OCI-LY7 (cell line): ENCODE measurements at regions not wholly inside any gene's neighbourhood (a gene's known extent, or its start where the extent isn't known, plus 50 kb on each side); places are given as distances from the start of the nearest gene placed in this dataset.

Source experiments
- CTCF ChIP-seq: fragments of 200-600 bp; sonication (generic); conservative IDR thresholded peaks from 2 replicates; pipeline ENCODE4 v1.5.1; 2014; ENCODE audit warnings: mild to moderate bottlenecking, antibody characterized with exemption, low read length, moderate library complexity, mixed read lengths
- EZH2phosphoT487 ChIP-seq: fragments of 200-600 bp; sonication (generic); IDR thresholded peaks from 2 replicates; pipeline ENCODE4 v1.6.1; 2018; ENCODE audit warnings: low read depth, borderline replicate concordance, mild to moderate bottlenecking, mixed run types, antibody characterized with exemption, low read length, moderate library complexity, mixed read lengths

- TF ChIP-seq CTCF (no peak), EZH2phosphoT487 (no peak)
These were observed 210.0 kb downstream of the MAP2K4 start for GRCh38 chr17:12230481-12231354.
